Gastroesophageal sphincter (tissue), 3 donors: ENCODE measurements at regions not wholly inside any gene's neighbourhood (a gene's known extent, or its start where the extent isn't known, plus 50 kb on each side); places are given as distances from the start of the nearest gene placed in this dataset.

Experiments used
- EP300 ChIP-seq: sonication (generic); formaldehyde crosslinking; IDR thresholded peaks from one replicate; pipeline ENCODE4 v1.6.1; 2017; ENCODE audit warnings: antibody characterized with exemption, mild to moderate bottlenecking
- POLR2A ChIP-seq, 2 donors: fragments of 450-650 bp; IDR thresholded peaks; one replicate each; pipeline ENCODE4 v1.6.1; 2017; ENCODE audit warnings: antibody characterized with exemption in 2 of 2, mild to moderate bottlenecking in 2 of 2, moderate library complexity in 1 of 2
- POLR2AphosphoS5 ChIP-seq: sonication (generic); formaldehyde crosslinking; IDR thresholded peaks from one replicate; pipeline ENCODE4 v1.6.1; 2017; ENCODE audit warnings: antibody characterized with exemption
- TF ChIP-seq, protein P1 (sequence below), 4 experiments: fragments of 200-600 bp in 2 of 4; fragments of 450-650 bp in 2 of 4; sonication (generic) in 1 of 4; IDR thresholded peaks; one replicate each; pipeline ENCODE4 v1.5.1; 2017 to 2019; ENCODE audit warnings: antibody characterized with exemption in 4 of 4, mild to moderate bottlenecking in 2 of 4, moderate library complexity in 2 of 4

DNA sequence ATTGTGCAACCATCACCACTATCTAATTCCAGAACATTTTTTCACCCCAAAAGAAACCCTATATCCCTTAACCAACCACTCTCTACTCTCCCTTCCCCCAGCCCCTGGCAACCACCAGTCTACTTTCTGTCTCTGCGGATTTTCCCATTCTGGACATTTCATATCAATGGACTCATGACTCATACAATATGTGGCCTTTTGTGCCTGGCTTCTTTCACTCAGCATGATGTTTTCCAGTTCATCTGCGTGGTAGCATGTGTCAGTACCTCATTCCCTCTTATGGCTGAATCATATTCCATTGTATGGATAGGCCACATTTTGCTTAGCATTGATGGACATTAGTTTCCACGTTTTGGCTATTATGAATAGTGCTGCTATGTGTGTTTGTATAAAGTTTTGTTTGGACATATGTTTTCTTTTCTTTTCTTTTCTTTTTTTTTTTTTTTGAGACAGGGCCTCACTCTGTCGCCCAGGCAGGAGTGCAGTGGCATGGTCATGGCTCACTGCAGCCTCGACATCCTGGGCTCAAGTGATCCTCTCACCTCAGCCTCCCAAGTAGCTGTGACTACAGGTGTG is 335.4 kb downstream of the BCOR start:
- TF ChIP-seq, protein P1, sequence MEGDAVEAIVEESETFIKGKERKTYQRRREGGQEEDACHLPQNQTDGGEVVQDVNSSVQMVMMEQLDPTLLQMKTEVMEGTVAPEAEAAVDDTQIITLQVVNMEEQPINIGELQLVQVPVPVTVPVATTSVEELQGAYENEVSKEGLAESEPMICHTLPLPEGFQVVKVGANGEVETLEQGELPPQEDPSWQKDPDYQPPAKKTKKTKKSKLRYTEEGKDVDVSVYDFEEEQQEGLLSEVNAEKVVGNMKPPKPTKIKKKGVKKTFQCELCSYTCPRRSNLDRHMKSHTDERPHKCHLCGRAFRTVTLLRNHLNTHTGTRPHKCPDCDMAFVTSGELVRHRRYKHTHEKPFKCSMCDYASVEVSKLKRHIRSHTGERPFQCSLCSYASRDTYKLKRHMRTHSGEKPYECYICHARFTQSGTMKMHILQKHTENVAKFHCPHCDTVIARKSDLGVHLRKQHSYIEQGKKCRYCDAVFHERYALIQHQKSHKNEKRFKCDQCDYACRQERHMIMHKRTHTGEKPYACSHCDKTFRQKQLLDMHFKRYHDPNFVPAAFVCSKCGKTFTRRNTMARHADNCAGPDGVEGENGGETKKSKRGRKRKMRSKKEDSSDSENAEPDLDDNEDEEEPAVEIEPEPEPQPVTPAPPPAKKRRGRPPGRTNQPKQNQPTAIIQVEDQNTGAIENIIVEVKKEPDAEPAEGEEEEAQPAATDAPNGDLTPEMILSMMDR (IDR thresholded peaks at IDR 0.05), result no peak
- no peak for TF ChIP-seq POLR2A (IDR thresholded peaks at IDR 0.05)
- TF ChIP-seq POLR2AphosphoS5, result peak; percentile 26
- no peak for TF ChIP-seq EP300
